ENCODE measurements at regions not wholly inside any gene's neighbourhood (a gene's known extent, or its start where the extent isn't known, plus 50 kb on each side); places are given as distances from the start of the nearest gene placed in this dataset.

DNA sequence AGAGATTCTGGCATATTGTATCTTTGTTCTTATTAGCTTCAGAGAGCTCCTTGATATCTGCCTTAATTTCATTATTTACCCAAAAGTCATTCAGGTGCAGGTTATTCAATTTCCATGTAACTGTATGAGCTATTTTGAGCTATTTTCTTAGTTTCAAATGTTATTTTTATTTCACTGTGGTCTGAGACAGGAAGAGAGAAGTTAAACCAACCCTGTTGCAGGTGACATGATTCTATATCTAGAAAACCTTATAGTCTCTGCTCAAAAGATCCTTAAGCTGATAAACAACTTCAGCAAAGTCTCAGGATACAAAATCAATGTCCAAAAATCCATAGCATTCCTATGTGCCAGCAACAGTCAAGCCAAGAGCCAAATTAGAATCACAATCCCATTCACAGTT, 1644.0 kb upstream of the B3GALT2 start:
- TF ChIP-seq, protein P1, sequence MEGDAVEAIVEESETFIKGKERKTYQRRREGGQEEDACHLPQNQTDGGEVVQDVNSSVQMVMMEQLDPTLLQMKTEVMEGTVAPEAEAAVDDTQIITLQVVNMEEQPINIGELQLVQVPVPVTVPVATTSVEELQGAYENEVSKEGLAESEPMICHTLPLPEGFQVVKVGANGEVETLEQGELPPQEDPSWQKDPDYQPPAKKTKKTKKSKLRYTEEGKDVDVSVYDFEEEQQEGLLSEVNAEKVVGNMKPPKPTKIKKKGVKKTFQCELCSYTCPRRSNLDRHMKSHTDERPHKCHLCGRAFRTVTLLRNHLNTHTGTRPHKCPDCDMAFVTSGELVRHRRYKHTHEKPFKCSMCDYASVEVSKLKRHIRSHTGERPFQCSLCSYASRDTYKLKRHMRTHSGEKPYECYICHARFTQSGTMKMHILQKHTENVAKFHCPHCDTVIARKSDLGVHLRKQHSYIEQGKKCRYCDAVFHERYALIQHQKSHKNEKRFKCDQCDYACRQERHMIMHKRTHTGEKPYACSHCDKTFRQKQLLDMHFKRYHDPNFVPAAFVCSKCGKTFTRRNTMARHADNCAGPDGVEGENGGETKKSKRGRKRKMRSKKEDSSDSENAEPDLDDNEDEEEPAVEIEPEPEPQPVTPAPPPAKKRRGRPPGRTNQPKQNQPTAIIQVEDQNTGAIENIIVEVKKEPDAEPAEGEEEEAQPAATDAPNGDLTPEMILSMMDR (IDR thresholded peaks at IDR 0.05), result no peak
- no peak for TF ChIP-seq POLR2A (IDR thresholded peaks at IDR 0.05)

Data from heart left ventricle (tissue), 13 donors.